ENCODE measurements at regions not wholly inside any gene's neighbourhood (a gene's known extent, or its start where the extent isn't known, plus 50 kb on each side); places are given as distances from the start of the nearest gene placed in this dataset.

DNA sequence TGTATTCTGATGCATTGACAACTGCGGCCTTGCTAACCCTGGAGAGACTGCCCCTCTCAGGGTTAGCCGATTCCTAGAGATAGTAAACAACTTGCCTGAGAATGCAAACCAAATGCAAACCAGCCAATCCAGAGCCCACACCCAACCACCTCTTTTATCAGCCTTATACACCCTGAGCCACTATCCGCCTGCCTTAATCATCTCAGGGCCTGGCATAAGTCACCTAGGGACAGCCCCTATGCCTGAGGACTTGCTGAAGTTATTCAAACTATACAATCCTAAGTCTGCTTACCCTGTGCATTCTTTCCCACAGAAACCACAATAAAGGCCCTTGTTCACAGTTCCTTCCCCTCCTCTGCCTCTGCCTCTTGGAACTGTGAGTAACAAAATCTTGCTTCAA, 177.2 kb downstream of the KCNA5 start:
- no peak overlapping the region for H3K9ac ChIP-seq
- no peak overlapping the region for H3K27ac ChIP-seq
- peaks cover 12% of the 10 kb centered on the region for H3K4me1 ChIP-seq
- TF ChIP-seq Cebpa-rat (IDR thresholded peaks at IDR 0.05), result no peak
- no peak overlapping the region for H3K4me3 ChIP-seq
- H3K4me2 ChIP-seq, result peak overlapping the region; percentile 40
- no peaks in the 10 kb centered on the region for H3K36me3 ChIP-seq
- H4K20me1 ChIP-seq, result no peaks in the 10 kb centered on the region
- no peaks in the 10 kb centered on the region for H3K27me3 ChIP-seq
- H3K9me3 ChIP-seq, result no peaks in the 10 kb centered on the region

DNA sequence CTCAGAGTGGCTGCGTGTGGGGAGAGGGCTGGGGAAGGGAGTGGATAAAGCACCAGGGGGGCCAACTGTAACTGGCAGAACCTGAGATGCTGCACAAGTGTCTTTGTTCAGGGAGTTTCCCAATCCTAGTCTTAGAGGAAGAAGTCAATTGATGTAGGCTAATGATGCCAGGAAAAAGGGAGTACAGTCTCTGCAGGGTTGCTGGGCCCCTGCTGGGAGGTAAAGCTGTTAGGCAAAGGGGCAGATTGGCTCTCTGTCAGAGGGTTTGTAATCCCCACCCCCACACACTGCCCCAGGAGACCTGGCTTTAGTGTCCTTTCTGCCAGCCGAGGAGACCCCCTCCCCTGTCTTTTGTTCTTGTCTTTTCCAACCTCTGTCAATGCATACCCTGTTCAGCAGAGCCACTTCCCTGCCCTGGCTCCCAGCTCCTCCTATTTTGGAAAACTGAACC, 178.4 kb downstream of the KCNA5 start:
- Histone ChIP-seq H4K20me1 (no peaks in the 10 kb centered on the region), H3K36me3 (no peaks in the 10 kb centered on the region), H3K27me3 (no peaks in the 10 kb centered on the region), H3K4me1 (peaks cover 12% of the 10 kb centered on the region), H3K4me2 (no peak overlapping the region), H3K9me3 (no peaks in the 10 kb centered on the region), H3K4me3 (no peak overlapping the region), H3K9ac (no peak overlapping the region), H3K27ac (no peak overlapping the region)
- no peak for TF ChIP-seq Cebpa-rat (IDR thresholded peaks at IDR 0.05)

DNA sequence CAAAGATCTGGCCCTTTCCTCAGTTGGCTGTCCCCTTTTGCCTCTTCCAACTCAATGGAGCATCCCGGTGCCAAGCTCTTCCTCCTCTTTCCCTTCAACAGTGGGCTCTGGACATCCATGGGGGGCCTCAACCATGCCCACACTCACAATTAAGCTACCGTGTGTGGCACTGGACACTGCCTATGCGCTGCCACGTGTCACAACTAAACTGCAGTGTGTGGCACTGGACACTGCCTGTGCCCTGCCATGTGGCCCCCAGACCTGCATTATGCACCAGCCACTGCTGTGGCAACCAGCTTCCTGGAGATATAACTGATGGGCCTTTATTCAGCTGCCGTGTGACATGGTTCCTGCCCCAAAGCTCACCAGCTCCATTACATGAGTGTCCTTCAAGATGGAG, 179.1 kb downstream of the KCNA5 start:
- H3K36me3 ChIP-seq, result no peaks in the 10 kb centered on the region
- H3K4me2 ChIP-seq, result no peak overlapping the region
- no peaks in the 10 kb centered on the region for H3K9me3 ChIP-seq
- H3K4me3 ChIP-seq, result no peak overlapping the region
- H4K20me1 ChIP-seq, result no peaks in the 10 kb centered on the region
- H3K4me1 ChIP-seq, result peaks cover 12% of the 10 kb centered on the region
- TF ChIP-seq Cebpa-rat (IDR thresholded peaks at IDR 0.05), result no peak
- no peaks in the 10 kb centered on the region for H3K27me3 ChIP-seq
- H3K27ac ChIP-seq, result no peak overlapping the region
- no peak overlapping the region for H3K9ac ChIP-seq

DNA sequence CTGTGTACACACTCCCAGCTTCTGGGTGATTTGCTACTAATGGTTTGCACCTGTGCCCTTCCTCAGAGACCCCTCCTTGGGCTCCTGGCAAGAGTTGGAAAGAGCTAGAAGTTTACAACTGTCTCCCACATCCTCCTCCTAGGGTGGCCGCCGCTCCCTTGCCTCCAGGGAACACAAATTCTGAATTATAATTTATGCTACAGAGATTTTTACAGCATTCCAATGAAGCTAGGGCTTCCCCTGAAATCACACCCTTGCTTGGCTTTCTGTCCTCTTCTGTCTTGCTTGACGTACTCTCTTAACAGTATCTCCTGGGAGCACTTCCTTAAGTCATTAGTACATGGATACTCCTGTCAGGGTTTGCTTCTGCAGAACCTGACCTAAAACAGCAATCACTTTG, 180.2 kb downstream of the KCNA5 start:
- H3K27ac ChIP-seq, result no peak overlapping the region
- H3K9me3 ChIP-seq, result peaks cover 8% of the 10 kb centered on the region
- peaks cover 12% of the 10 kb centered on the region for H3K4me1 ChIP-seq
- H3K9ac ChIP-seq, result no peak overlapping the region
- no peaks in the 10 kb centered on the region for H4K20me1 ChIP-seq
- H3K27me3 ChIP-seq, result no peaks in the 10 kb centered on the region
- H3K36me3 ChIP-seq, result no peaks in the 10 kb centered on the region
- no peak overlapping the region for H3K4me2 ChIP-seq
- H3K4me3 ChIP-seq, result no peak overlapping the region
- TF ChIP-seq Cebpa-rat (IDR thresholded peaks at IDR 0.05), result no peak

DNA sequence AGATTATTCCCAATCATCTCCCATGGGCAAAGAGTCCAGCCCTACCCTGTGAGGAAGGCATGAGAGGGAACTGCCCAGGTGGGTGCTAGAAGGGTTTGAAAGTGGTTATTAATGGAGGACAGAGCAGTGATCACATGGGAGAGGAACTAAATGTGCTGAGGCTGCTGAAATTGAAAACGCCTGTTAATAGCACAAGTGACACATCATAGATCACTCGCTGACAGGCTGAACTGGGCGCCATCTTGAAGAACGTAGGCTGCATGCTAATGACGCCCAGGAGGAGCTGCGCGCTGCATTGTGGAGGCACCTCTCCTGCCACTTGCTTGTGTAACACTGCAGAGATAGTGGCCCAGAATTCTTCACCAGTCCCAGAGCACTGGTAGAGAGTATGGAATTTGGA, 182.9 kb downstream of the KCNA5 start:
- Histone ChIP-seq H3K4me2 (no peak overlapping the region), H3K27ac (no peak overlapping the region), H3K36me3 (no peaks in the 10 kb centered on the region), H3K27me3 (no peaks in the 10 kb centered on the region), H4K20me1 (no peaks in the 10 kb centered on the region), H3K4me1 (peaks cover under 1% of the 10 kb centered on the region; the same call in 1 of the 2 replicates), H3K9me3 (peaks cover 13% of the 10 kb centered on the region), H3K9ac (no peak overlapping the region), H3K4me3 (no peak overlapping the region)
- TF ChIP-seq Cebpa-rat (IDR thresholded peaks at IDR 0.05), result no peak

DNA sequence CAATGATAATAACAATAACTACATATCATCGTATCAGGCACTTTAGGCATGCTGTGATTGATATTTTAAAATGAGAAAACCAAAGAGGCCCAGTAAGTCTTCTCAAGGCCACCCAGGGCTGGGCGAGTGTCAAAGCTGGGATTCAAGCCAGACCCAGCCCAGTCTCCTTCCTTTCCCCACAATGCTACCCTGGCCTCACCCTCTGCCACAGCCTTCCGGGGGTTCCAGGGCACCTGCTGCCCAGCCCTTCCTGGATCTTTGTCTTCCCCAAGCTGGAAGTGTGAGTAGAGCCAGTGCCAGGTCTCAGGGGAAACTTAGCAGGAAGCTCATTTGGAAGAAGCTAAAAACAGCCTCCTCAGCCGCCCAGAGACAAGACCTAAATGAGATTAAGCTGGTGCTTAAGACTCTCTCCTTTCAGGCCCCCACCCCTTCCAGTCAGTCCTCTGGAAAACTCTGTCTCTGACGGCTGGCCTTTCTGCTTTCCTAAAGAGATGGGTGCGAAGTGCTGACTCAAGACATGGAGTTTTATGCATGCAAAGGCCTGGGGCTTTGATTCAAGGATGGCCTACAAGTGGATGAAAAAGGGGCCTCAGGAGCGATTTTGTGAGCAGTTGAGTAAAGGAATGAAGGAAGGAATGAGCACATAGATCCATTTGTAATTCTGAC, 184.2 kb downstream of the KCNA5 start:
- TF ChIP-seq Cebpa-rat (IDR thresholded peaks at IDR 0.05), result no peak

DNA sequence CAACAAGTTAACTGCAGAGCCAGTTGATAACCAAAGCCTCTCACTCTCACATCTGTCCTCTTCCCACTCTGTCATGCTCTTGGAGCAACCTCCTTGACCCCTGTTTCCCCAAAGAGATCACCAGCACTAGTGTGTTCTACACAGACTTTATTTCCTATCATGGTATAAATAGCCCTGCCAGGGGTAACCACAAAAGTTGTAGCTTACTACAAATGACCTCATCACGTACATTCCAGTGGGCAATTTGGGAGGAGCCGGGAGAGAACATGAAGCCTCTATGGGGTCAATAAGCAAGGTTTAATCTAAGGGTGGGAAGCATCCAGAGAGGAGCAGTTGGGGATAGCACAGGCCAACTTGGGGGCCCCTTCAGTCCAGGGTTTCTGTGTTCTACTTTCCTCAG, 186.5 kb downstream of the KCNA5 start:
- no peaks in the 10 kb centered on the region for H4K20me1 ChIP-seq
- H3K4me3 ChIP-seq, result no peak overlapping the region
- H3K27ac ChIP-seq, result no peak overlapping the region
- no peaks in the 10 kb centered on the region for H3K27me3 ChIP-seq
- no peak overlapping the region for H3K4me2 ChIP-seq
- no peak overlapping the region for H3K9ac ChIP-seq
- peaks cover 13% of the 10 kb centered on the region for H3K9me3 ChIP-seq
- no peak for TF ChIP-seq Cebpa-rat (IDR thresholded peaks at IDR 0.05)
- no peaks in the 10 kb centered on the region for H3K36me3 ChIP-seq
- H3K4me1 ChIP-seq, result no peaks in the 10 kb centered on the region

More for the DNA sequence above, 184.2 kb downstream of the KCNA5 start:
- no peaks in the 10 kb centered on the region for H4K20me1 ChIP-seq
- no peak overlapping the region for H3K4me2 ChIP-seq
- H3K36me3 ChIP-seq, result no peaks in the 10 kb centered on the region
- no peak overlapping the region for H3K27ac ChIP-seq
- no peak overlapping the region for H3K9ac ChIP-seq
- H3K4me1 ChIP-seq, result no peaks in the 10 kb centered on the region
- H3K4me3 ChIP-seq, result no peak overlapping the region
- peaks cover 13% of the 10 kb centered on the region for H3K9me3 ChIP-seq
- no peaks in the 10 kb centered on the region for H3K27me3 ChIP-seq

DNA sequence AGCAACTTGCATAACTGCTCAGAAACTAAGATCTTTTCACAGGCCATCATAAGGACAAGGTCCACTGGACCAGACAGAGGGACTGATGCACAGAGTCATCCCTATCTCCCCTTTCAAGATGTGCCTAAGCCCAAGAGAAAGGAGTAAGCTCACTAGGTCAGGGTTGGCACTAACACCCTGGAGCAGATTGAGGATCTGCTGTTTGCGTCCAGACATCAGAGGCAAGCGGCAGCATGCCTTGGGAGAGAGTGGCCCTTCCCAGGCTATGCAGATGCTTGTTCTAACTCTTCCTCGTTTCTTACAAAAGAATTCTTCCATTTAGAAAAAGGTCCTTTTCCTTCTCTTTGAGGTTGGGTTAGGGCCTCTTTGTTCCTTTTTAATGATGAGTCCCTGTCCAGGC, 187.2 kb downstream of the KCNA5 start:
- Histone ChIP-seq H3K27ac (no peak overlapping the region), H3K4me3 (no peak overlapping the region), H3K4me2 (no peak overlapping the region), H3K9me3 (peaks cover 13% of the 10 kb centered on the region), H3K4me1 (no peaks in the 10 kb centered on the region), H3K36me3 (no peaks in the 10 kb centered on the region), H4K20me1 (no peaks in the 10 kb centered on the region), H3K27me3 (no peaks in the 10 kb centered on the region), H3K9ac (no peak overlapping the region)
- no peak for TF ChIP-seq Cebpa-rat (IDR thresholded peaks at IDR 0.05)

DNA sequence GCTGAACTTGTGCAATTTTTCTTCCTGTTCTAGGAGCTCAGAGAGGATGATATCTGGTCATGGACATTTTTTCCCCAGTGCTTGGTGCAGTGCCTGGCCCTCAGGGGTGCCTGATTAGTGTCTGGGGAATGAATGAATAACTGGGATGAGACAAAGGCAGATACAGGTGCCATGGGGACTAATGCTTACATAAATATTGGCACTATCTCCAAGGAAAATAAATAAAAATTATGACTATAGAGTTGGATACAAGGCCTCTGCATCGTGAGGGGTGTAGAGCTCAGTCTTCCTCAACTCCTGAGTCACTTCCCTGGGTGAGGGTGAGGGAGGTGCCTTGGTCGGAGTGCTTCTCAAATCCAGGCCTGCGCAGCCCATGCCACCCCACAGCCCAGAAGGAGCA, 188.6 kb downstream of the KCNA5 start:
- H3K9ac ChIP-seq, result no peak overlapping the region

DNA sequence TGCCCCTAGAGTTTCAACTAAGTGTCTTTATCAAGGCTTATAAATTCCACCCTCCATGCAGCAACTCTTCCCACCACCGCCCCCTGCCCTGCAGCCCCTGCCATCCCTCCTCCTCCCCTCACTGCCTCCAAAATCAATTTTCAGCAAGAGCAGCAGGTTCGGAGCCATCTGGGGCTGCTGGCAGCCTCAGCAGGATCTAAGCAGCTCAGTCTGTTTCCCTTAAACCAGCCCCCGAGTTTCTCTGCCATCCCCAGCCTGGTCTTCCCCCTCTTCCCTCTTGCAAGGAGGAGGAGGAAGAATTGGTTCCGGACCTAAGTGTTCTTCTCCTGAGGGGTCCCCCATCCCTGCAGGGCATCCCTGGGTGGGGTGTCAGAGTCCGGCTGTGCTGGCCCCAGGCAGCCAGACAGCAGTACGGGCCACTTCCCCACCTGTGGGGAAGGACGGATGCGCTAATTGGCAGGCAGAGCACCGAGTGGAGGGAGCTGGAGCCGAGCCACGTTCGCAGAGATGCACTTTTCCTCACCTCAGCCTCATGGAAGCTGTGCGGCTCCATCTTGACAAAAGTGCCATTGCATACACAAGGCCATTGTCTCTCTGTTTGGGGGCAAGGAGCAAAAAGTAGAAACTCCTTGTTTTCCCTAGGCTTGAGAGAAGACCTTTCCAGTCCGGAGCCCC, 189.3 kb downstream of the KCNA5 start:
- no peak overlapping the region for H3K27ac ChIP-seq
- H3K4me1 ChIP-seq, result no peaks in the 10 kb centered on the region
- no peak overlapping the region for H3K4me3 ChIP-seq
- H4K20me1 ChIP-seq, result no peaks in the 10 kb centered on the region
- H3K9me3 ChIP-seq, result peaks cover 13% of the 10 kb centered on the region
- no peaks in the 10 kb centered on the region for H3K27me3 ChIP-seq
- no peaks in the 10 kb centered on the region for H3K36me3 ChIP-seq
- TF ChIP-seq Cebpa-rat (IDR thresholded peaks at IDR 0.05), result no peak
- H3K9ac ChIP-seq, result no peak overlapping the region
- H3K4me2 ChIP-seq, result no peak overlapping the region

More for the DNA sequence above, 188.6 kb downstream of the KCNA5 start:
- peaks cover 13% of the 10 kb centered on the region for H3K9me3 ChIP-seq
- no peaks in the 10 kb centered on the region for H3K36me3 ChIP-seq
- no peak overlapping the region for H3K4me2 ChIP-seq
- no peaks in the 10 kb centered on the region for H3K4me1 ChIP-seq
- H4K20me1 ChIP-seq, result no peaks in the 10 kb centered on the region
- no peak overlapping the region for H3K4me3 ChIP-seq
- TF ChIP-seq Cebpa-rat (IDR thresholded peaks at IDR 0.05), result no peak
- no peak overlapping the region for H3K27ac ChIP-seq
- H3K27me3 ChIP-seq, result no peaks in the 10 kb centered on the region
